Uterus (tissue), 2 donors: ENCODE measurements at regions not wholly inside any gene's neighbourhood (a gene's known extent, or its start where the extent isn't known, plus 50 kb on each side); places are given as distances from the start of the nearest gene placed in this dataset.

Experiments
- POLR2A ChIP-seq, 2 donors: fragments of 450-650 bp; IDR thresholded peaks; one replicate each; pipeline ENCODE4 v1.6.1; 2016; ENCODE audit warnings: antibody characterized with exemption in 2 of 2, mild to moderate bottlenecking in 1 of 2, moderate library complexity in 1 of 2
- TF ChIP-seq, protein P1 (sequence below), 4 experiments: fragments of 200-600 bp in 2 of 4; fragments of 450-650 bp in 2 of 4; sonication (generic) in 2 of 4; IDR thresholded peaks; one replicate each; pipeline ENCODE4 v1.5.1; 2016 to 2019; ENCODE audit warnings: antibody characterized with exemption in 4 of 4, mild to moderate bottlenecking in 2 of 4, moderate library complexity in 1 of 4

DNA sequence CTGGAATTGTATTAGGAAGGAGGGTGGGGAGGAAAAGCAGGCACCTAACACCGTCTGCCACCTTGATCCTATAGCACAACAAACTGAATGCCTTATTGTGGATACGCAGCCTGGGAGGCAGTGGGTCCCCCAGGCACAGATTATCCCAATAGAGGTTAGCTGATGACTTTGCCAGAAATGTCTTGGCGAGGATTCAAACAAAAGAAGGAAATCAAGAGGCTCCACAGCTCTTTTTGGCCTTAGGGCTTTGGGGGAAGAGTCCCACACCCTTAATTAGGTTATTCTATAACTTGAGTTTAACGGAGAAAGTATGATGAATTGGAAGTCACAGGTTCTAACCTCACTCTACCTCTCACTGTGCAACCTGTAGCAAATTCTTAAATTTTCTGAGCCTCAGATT lies 102.0 kb downstream of the MRPL14 start:
- TF ChIP-seq, protein P1, sequence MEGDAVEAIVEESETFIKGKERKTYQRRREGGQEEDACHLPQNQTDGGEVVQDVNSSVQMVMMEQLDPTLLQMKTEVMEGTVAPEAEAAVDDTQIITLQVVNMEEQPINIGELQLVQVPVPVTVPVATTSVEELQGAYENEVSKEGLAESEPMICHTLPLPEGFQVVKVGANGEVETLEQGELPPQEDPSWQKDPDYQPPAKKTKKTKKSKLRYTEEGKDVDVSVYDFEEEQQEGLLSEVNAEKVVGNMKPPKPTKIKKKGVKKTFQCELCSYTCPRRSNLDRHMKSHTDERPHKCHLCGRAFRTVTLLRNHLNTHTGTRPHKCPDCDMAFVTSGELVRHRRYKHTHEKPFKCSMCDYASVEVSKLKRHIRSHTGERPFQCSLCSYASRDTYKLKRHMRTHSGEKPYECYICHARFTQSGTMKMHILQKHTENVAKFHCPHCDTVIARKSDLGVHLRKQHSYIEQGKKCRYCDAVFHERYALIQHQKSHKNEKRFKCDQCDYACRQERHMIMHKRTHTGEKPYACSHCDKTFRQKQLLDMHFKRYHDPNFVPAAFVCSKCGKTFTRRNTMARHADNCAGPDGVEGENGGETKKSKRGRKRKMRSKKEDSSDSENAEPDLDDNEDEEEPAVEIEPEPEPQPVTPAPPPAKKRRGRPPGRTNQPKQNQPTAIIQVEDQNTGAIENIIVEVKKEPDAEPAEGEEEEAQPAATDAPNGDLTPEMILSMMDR (IDR thresholded peaks at IDR 0.05), result no peak
- TF ChIP-seq POLR2A (IDR thresholded peaks at IDR 0.05), result no peak
